ENCODE measurements at regions not wholly inside any gene's neighbourhood (a gene's known extent, or its start where the extent isn't known, plus 50 kb on each side); places are given as distances from the start of the nearest gene placed in this dataset.
"Not testable (repeated sequence)": the region's sequence is repeated elsewhere in the genome, so short reads cannot be mapped to it uniquely, and the experiment has no call there.

GRCh38 chr6:8941577-8941976 lies 506.2 kb upstream of the SLC35B3 start:
- no peak for DNase-seq

- no peak for DNase-seq
These were observed 505.0 kb upstream of the SLC35B3 start for GRCh38 chr6:8940356-8940755.

- DNase-seq = no peak
These were observed 504.3 kb upstream of the SLC35B3 start for GRCh38 chr6:8939615-8940014.

GRCh38 chr6:8934318-8934717 lies 499.0 kb upstream of the SLC35B3 start:
- no peak for DNase-seq

GRCh38 chr6:8930009-8930408 lies 494.7 kb upstream of the SLC35B3 start:
- no peak for DNase-seq

- DNase-seq = not testable (repeated sequence)
These were observed 484.9 kb upstream of the SLC35B3 start for GRCh38 chr6:8920244-8920643.

GRCh38 chr6:8918196-8918595 lies 482.9 kb upstream of the SLC35B3 start:
- no peak for DNase-seq

- no peak for DNase-seq
These were observed 479.4 kb upstream of the SLC35B3 start for GRCh38 chr6:8914700-8915099.

- DNase-seq = no peak
These were observed 473.3 kb upstream of the SLC35B3 start for GRCh38 chr6:8908638-8909037.

GRCh38 chr6:8906699-8907098 lies 471.4 kb upstream of the SLC35B3 start:
- no peak for DNase-seq

- DNase-seq = no peak
These were observed 470.4 kb upstream of the SLC35B3 start for GRCh38 chr6:8905757-8906156.

- no peak for DNase-seq
These were observed 469.4 kb upstream of the SLC35B3 start for GRCh38 chr6:8904754-8905153.

GRCh38 chr6:8900056-8900455 lies 464.7 kb upstream of the SLC35B3 start:
- DNase-seq = no peak

- DNase-seq = no peak
These were observed 454.2 kb upstream of the SLC35B3 start for GRCh38 chr6:8889514-8889913.

- no peak for DNase-seq
These were observed 453.1 kb upstream of the SLC35B3 start for GRCh38 chr6:8888468-8888867.

- no peak for DNase-seq
These were observed 446.3 kb upstream of the SLC35B3 start for GRCh38 chr6:8881663-8882062.

- DNase-seq = no peak
These were observed 444.0 kb upstream of the SLC35B3 start for GRCh38 chr6:8879334-8879733.

GRCh38 chr6:8875986-8876385 lies 440.6 kb upstream of the SLC35B3 start:
- DNase-seq = no peak

GRCh38 chr6:8872589-8872988 lies 437.2 kb upstream of the SLC35B3 start:
- no peak for DNase-seq

- no peak for DNase-seq
These were observed 430.1 kb upstream of the SLC35B3 start for GRCh38 chr6:8865451-8865850.

- no peak for DNase-seq
These were observed 425.3 kb upstream of the SLC35B3 start for GRCh38 chr6:8860671-8861070.

- DNase-seq = no peak
These were observed 424.2 kb upstream of the SLC35B3 start for GRCh38 chr6:8859501-8859900.

- DNase-seq = no peak
These were observed 423.5 kb upstream of the SLC35B3 start for GRCh38 chr6:8858854-8859331.

GRCh38 chr6:8857160-8857559 lies 421.8 kb upstream of the SLC35B3 start:
- DNase-seq = no peak

- no peak for DNase-seq
These were observed 420.1 kb upstream of the SLC35B3 start for GRCh38 chr6:8855411-8855810.

GRCh38 chr6:8852332-8852731 lies 417.0 kb upstream of the SLC35B3 start:
- DNase-seq = no peak
